ENCODE measurements at regions not wholly inside any gene's neighbourhood (a gene's known extent, or its start where the extent isn't known, plus 50 kb on each side); places are given as distances from the start of the nearest gene placed in this dataset.

- TF ChIP-seq CTCF (conservative IDR thresholded peaks at IDR 0.05; ENCODE audit: low read length): no peak
Observed at GRCh38 chr10:27607591-27607990, 103.5 kb downstream of the RAB18 start.

GRCh38 chr10:27611236-27611635, 107.1 kb downstream of the RAB18 start:
- DNase-seq (ENCODE audit: low spot score): no peak
- Histone ChIP-seq H3K4me3 (ENCODE audit: low read depth, low read length, poor library complexity, severe bottlenecking) (no peak overlapping the region), H3K9me2 (ENCODE audit: insufficient read depth, low read length) (no peaks in the 10 kb centered on the region), H3K9me3 (ENCODE audit: low read length) (no peaks in the 10 kb centered on the region), H2AFZ (ENCODE audit: low read length) (no peak overlapping the region), H3K4me2 (ENCODE audit: low read length) (no peak overlapping the region), H3K79me2 (ENCODE audit: insufficient read depth, low read depth, low read length) (no peaks in the 10 kb centered on the region), H3K4me1 (ENCODE audit: insufficient read depth, low read length, poor library complexity, severe bottlenecking) (no peaks in the 10 kb centered on the region), H3K36me3 (ENCODE audit: insufficient read depth, low read length) (no peaks in the 10 kb centered on the region), H3K27ac (ENCODE audit: low read depth, low read length, poor library complexity, severe bottlenecking) (no peak overlapping the region), H4K20me1 (ENCODE audit: insufficient read depth, low read length) (no peaks in the 10 kb centered on the region)
- CTCF ChIA-PET (ENCODE audit: unreplicated experiment): no interaction called here
- intact Hi-C loops (cut with micrococcal nuclease; ENCODE audit: unreplicated experiment): no loop called here
- no TSS peak for BruUV-seq (replicated peaks)
- TF ChIP-seq CTCF (conservative IDR thresholded peaks at IDR 0.05; ENCODE audit: low read length): no peak
- TF ChIP-seq EZH2phosphoT487 (IDR thresholded peaks at IDR 0.05; ENCODE audit: borderline replicate concordance, low read depth, low read length): no peak
- POLR2A ChIA-PET: no interaction called here

More at GRCh38 chr10:27607591-27607990, 103.5 kb downstream of the RAB18 start:
- POLR2A ChIA-PET: interaction anchor here (0.6 to 1.2 kb wide), 2 partner anchors 11 to 452 kb away, joined by 3 read pairs; no protein-coding TSS in a partner anchor
- H2AFZ ChIP-seq (ENCODE audit: low read length): no peak overlapping the region
- no peaks in the 10 kb centered on the region for H3K9me2 ChIP-seq (ENCODE audit: insufficient read depth, low read length)
- no peaks in the 10 kb centered on the region for H3K36me3 ChIP-seq (ENCODE audit: insufficient read depth, low read length)
- H3K4me3 ChIP-seq (ENCODE audit: low read depth, low read length, poor library complexity, severe bottlenecking): no peak overlapping the region
- H3K4me2 ChIP-seq (ENCODE audit: low read length): no peak overlapping the region
- DNase-seq (ENCODE audit: low spot score): no peak
- CTCF ChIA-PET (ENCODE audit: unreplicated experiment): no interaction called here
- no TSS peak for BruUV-seq (replicated peaks)
- H3K27ac ChIP-seq (ENCODE audit: low read depth, low read length, poor library complexity, severe bottlenecking): no peak overlapping the region
- H3K4me1 ChIP-seq (ENCODE audit: insufficient read depth, low read length, poor library complexity, severe bottlenecking): no peaks in the 10 kb centered on the region
- no peaks in the 10 kb centered on the region for H3K9me3 ChIP-seq (ENCODE audit: low read length)
- no peaks in the 10 kb centered on the region for H4K20me1 ChIP-seq (ENCODE audit: insufficient read depth, low read length)
- H3K79me2 ChIP-seq (ENCODE audit: insufficient read depth, low read depth, low read length): no peaks in the 10 kb centered on the region
- intact Hi-C loops (cut with micrococcal nuclease; ENCODE audit: unreplicated experiment): no loop called here

GRCh38 chr10:27611744-27612550, 107.8 kb downstream of the RAB18 start:
- H3K27ac ChIP-seq (ENCODE audit: low read depth, low read length, poor library complexity, severe bottlenecking): no peak overlapping the region
- H4K20me1 ChIP-seq (ENCODE audit: insufficient read depth, low read length): no peaks in the 10 kb centered on the region
- H3K9me3 ChIP-seq (ENCODE audit: low read length): no peaks in the 10 kb centered on the region
- no peaks in the 10 kb centered on the region for H3K4me1 ChIP-seq (ENCODE audit: insufficient read depth, low read length, poor library complexity, severe bottlenecking)
- no peak overlapping the region; the same call in 1 of the 2 replicates for H2AFZ ChIP-seq (ENCODE audit: low read length)
- no peaks in the 10 kb centered on the region for H3K79me2 ChIP-seq (ENCODE audit: insufficient read depth, low read depth, low read length)
- BruUV-seq (replicated peaks): no TSS peak
- no peak overlapping the region for H3K4me3 ChIP-seq (ENCODE audit: low read depth, low read length, poor library complexity, severe bottlenecking)
- H3K36me3 ChIP-seq (ENCODE audit: insufficient read depth, low read length): no peaks in the 10 kb centered on the region
- no peaks in the 10 kb centered on the region for H3K9me2 ChIP-seq (ENCODE audit: insufficient read depth, low read length)
- POLR2A ChIA-PET: no interaction called here
- no peak for TF ChIP-seq EZH2phosphoT487 (IDR thresholded peaks at IDR 0.05; ENCODE audit: borderline replicate concordance, low read depth, low read length)
- TF ChIP-seq CTCF (conservative IDR thresholded peaks at IDR 0.05; ENCODE audit: low read length): no peak
- intact Hi-C loops (cut with micrococcal nuclease; ENCODE audit: unreplicated experiment): no loop called here
- no peak overlapping the region for H3K4me2 ChIP-seq (ENCODE audit: low read length)
- no peak for DNase-seq (ENCODE audit: low spot score)
- CTCF ChIA-PET (ENCODE audit: unreplicated experiment): no interaction called here
